ENCODE measurements at regions not wholly inside any gene's neighbourhood (a gene's known extent, or its start where the extent isn't known, plus 50 kb on each side); places are given as distances from the start of the nearest gene placed in this dataset.

GRCh38 chr6:71007298-71007697 lies 50.4 kb upstream of the B3GAT2 start:
- peak; percentile 4 for DNase-seq (ENCODE audit: low read depth)

- DNase-seq (ENCODE audit: low read depth): no peak
Measured at GRCh38 chr6:71011871-71012371, 55.1 kb upstream of the B3GAT2 start.

GRCh38 chr6:71012866-71013469 lies 56.1 kb upstream of the B3GAT2 start:
- peak; percentile 50 for DNase-seq (ENCODE audit: low read depth)

GRCh38 chr6:71015392-71015791 lies 58.5 kb upstream of the B3GAT2 start:
- no peak for DNase-seq (ENCODE audit: low read depth)

GRCh38 chr6:71028236-71028876 lies 71.5 kb upstream of the B3GAT2 start:
- peak; percentile 4 for DNase-seq (ENCODE audit: low read depth)

- DNase-seq (ENCODE audit: low read depth): no peak
Measured at GRCh38 chr6:71028877-71029252, 72.0 kb upstream of the B3GAT2 start.

GRCh38 chr6:71029555-71029954 lies 72.7 kb upstream of the B3GAT2 start:
- DNase-seq (ENCODE audit: low read depth): no peak

- no peak for DNase-seq (ENCODE audit: low read depth)
Measured at GRCh38 chr6:71031912-71032311, 75.1 kb upstream of the B3GAT2 start.

GRCh38 chr6:71033171-71033570 lies 76.3 kb upstream of the B3GAT2 start:
- DNase-seq (ENCODE audit: low read depth): no peak

GRCh38 chr6:71033890-71034289 lies 77.0 kb upstream of the B3GAT2 start:
- DNase-seq (ENCODE audit: low read depth): no peak

GRCh38 chr6:71034563-71035345 lies 77.9 kb upstream of the B3GAT2 start:
- no peak for DNase-seq (ENCODE audit: low read depth)

GRCh38 chr6:71035871-71036270 lies 79.0 kb upstream of the B3GAT2 start:
- no peak for DNase-seq (ENCODE audit: low read depth)

- no peak for DNase-seq (ENCODE audit: low read depth)
Measured at GRCh38 chr6:71038711-71039344, 82.0 kb upstream of the B3GAT2 start.

- no peak for DNase-seq (ENCODE audit: low read depth)
Measured at GRCh38 chr6:71040043-71040442, 83.2 kb upstream of the B3GAT2 start.

GRCh38 chr6:71040841-71041240 lies 84.0 kb upstream of the B3GAT2 start:
- DNase-seq (ENCODE audit: low read depth): no peak

- DNase-seq (ENCODE audit: low read depth): peak; percentile 10
Measured at GRCh38 chr6:71043902-71044301, 87.0 kb upstream of the B3GAT2 start.

GRCh38 chr6:71044753-71045152 lies 87.9 kb upstream of the B3GAT2 start:
- DNase-seq (ENCODE audit: low read depth): no peak

- no peak for DNase-seq (ENCODE audit: low read depth)
Measured at GRCh38 chr6:71045296-71045695, 88.4 kb upstream of the B3GAT2 start.

GRCh38 chr6:71047417-71047816 lies 90.6 kb upstream of the B3GAT2 start:
- DNase-seq (ENCODE audit: low read depth): no peak

- DNase-seq (ENCODE audit: low read depth): no peak
Measured at GRCh38 chr6:71048320-71049164, 91.7 kb upstream of the B3GAT2 start.

GRCh38 chr6:71049198-71049770 lies 92.4 kb upstream of the B3GAT2 start:
- DNase-seq (ENCODE audit: low read depth): no peak

Measured in RPMI7951 (cell line).